DOHH2 (cell line): ENCODE measurements at regions not wholly inside any gene's neighbourhood (a gene's known extent, or its start where the extent isn't known, plus 50 kb on each side); places are given as distances from the start of the nearest gene placed in this dataset.
A peak's percentile ranks its signal among the peaks of the same experiment; 100 is the strongest.

Experiments
- H3F3A ChIP-seq: fragments of 200-600 bp; sonication (generic), shearing (Covaris generic); 2 replicates; pipeline ENCODE4 v1.6.0; 2016; ENCODE audit warnings: antibody characterized with exemption, mild to moderate bottlenecking; ENCODE audit not compliant: control insufficient read depth, insufficient read depth
- H3K27ac ChIP-seq: fragments of 200-600 bp; sonication (generic); 2 replicates; pipeline ENCODE4 v1.5.1; 2014; ENCODE audit warnings: low read depth, mild to moderate bottlenecking, low read length, moderate library complexity
- H3K27me3 ChIP-seq: fragments of 200-600 bp; sonication (generic); 2 replicates; pipeline ENCODE4 v1.6.1; 2014; ENCODE audit warnings: mild to moderate bottlenecking, low read length, mixed read lengths; ENCODE audit not compliant: control insufficient read depth
- H3K36me3 ChIP-seq: fragments of 200-600 bp; sonication (generic); 2 replicates; pipeline ENCODE4 v1.6.1; 2014; ENCODE audit warnings: mild to moderate bottlenecking, low read length, moderate library complexity, mixed read lengths; ENCODE audit not compliant: control insufficient read depth
- H3K4me1 ChIP-seq: fragments of 200-600 bp; sonication (generic); 2 replicates; pipeline ENCODE4 v1.6.1; 2014; ENCODE audit warnings: mild to moderate bottlenecking, low read length, mixed read lengths; ENCODE audit not compliant: control insufficient read depth
- H3K4me2 ChIP-seq: fragments of 200-600 bp; sonication (generic); 2 replicates; pipeline ENCODE4 v1.6.0; 2014; ENCODE audit warnings: mild to moderate bottlenecking, low read length, moderate library complexity
- H3K4me3 ChIP-seq: fragments of 200-600 bp; sonication (generic); 2 replicates; pipeline ENCODE4 v1.5.1; 2014; ENCODE audit warnings: mild to moderate bottlenecking, low read length, mixed read lengths
- H3K79me2 ChIP-seq: fragments of 200-600 bp; sonication (generic); 2 replicates; pipeline ENCODE4 v1.6.1; 2014; ENCODE audit warnings: mild to moderate bottlenecking, low read length, mixed read lengths; ENCODE audit not compliant: control insufficient read depth
- H3K9me2 ChIP-seq: fragments of 200-600 bp; sonication (generic); replicated peaks from 2 replicates; pipeline ENCODE4 v1.6.1; 2014; ENCODE audit warnings: mild to moderate bottlenecking, low read length, mixed read lengths; ENCODE audit not compliant: control insufficient read depth
- H3K9me3 ChIP-seq: fragments of 200-600 bp; sonication (generic); 2 replicates; pipeline ENCODE4 v1.6.1; 2014; ENCODE audit warnings: antibody characterized with exemption, low read length, mixed read lengths; ENCODE audit not compliant: control insufficient read depth, insufficient read depth
- H4K20me1 ChIP-seq: fragments of 200-600 bp; sonication (generic); 2 replicates; pipeline ENCODE4 v1.6.0; 2014; ENCODE audit warnings: low read depth, mild to moderate bottlenecking, antibody characterized with exemption, low read length, moderate library complexity; ENCODE audit not compliant: control insufficient read depth, insufficient read depth
- CTCF ChIP-seq: fragments of 200-600 bp; sonication (generic); IDR thresholded peaks from one replicate; pipeline ENCODE4 v1.5.1; 2014; ENCODE audit warnings: antibody characterized with exemption, mild to moderate bottlenecking, low read depth, low read length; ENCODE audit not compliant: poor library complexity, severe bottlenecking
- EZH2phosphoT487 ChIP-seq: fragments of 200-600 bp; sonication (generic); IDR thresholded peaks from 2 replicates; pipeline ENCODE4 v1.6.1; 2017; ENCODE audit warnings: borderline replicate concordance, mild to moderate bottlenecking, antibody characterized with exemption, low read length, moderate library complexity, mixed read lengths

DNA sequence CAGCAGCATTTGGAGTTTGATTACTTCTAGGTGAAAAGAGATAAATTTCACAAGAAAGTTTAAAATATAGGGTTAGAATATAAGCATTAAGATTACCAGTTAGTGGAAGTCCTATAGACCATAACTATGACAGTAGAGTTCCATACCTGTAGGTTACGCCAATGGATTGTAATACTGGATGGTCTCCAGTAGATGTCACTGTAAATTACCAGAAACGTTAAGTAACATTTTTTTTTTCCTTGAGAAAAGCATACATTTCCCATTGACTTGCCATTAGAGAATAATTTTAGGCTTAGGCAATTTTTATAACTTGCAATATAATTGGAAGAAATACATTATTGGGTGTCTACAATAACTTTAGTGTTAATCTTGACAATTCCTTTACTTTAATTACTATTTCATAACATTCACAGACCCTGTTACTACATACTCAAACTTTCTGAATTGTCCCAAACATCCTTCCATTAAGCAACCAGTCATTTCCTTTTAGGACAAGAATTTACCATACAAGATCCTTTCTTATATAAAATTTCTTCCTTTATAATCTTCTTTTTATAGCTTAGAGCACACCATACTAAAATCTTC is 304.1 kb upstream of the TECRL start:
- TF ChIP-seq CTCF, result peak; percentile 71
- no peak for TF ChIP-seq EZH2phosphoT487
- Histone ChIP-seq H4K20me1 (no peaks in the 10 kb centered on the region), H3K79me2 (no peaks in the 10 kb centered on the region), H3K27me3 (no peaks in the 10 kb centered on the region), H3K4me3 (no peak overlapping the region), H3K36me3 (no peaks in the 10 kb centered on the region), H3K9me2 (no peaks in the 10 kb centered on the region), H3K4me2 (no peak overlapping the region), H3K27ac (no peak overlapping the region), H3K4me1 (no peaks in the 10 kb centered on the region), H3K9me3 (no peaks in the 10 kb centered on the region), H3F3A (no peaks in the 10 kb centered on the region)

GRCh38 chr4:64712590-64712989 is 303.3 kb upstream of the TECRL start:
- Histone ChIP-seq H3K9me3 (no peaks in the 10 kb centered on the region), H3K4me3 (no peak overlapping the region), H3K79me2 (no peaks in the 10 kb centered on the region), H3K9me2 (no peaks in the 10 kb centered on the region), H3K4me1 (no peaks in the 10 kb centered on the region), H3K36me3 (no peaks in the 10 kb centered on the region), H3K27ac (no peak overlapping the region), H3F3A (no peaks in the 10 kb centered on the region), H4K20me1 (no peaks in the 10 kb centered on the region), H3K27me3 (no peaks in the 10 kb centered on the region), H3K4me2 (no peak overlapping the region)
- TF ChIP-seq CTCF, result no peak
- no peak for TF ChIP-seq EZH2phosphoT487

DNA sequence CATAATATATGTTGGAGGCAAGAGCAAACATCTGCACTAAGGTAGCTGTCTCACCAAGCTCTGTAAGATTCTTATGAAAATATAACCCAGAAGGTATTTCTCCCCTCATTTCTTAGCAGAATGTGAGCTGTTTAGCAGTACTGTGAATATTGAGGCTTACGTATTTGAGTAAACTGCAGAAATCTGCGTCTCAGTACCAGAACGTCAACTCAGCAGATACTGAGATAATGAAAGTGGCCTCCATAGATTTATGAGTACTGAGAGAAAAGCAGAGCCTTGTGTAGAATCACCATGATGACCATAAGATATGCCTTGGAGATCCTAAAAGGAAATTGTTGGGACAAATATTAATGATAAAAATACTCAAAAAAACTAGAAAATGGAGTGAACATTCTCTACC is 296.7 kb upstream of the TECRL start:
- Histone ChIP-seq H3K4me3 (no peak overlapping the region), H3K79me2 (no peaks in the 10 kb centered on the region), H3K9me2 (no peaks in the 10 kb centered on the region), H3K27ac (no peak overlapping the region), H3F3A (no peaks in the 10 kb centered on the region), H3K36me3 (no peaks in the 10 kb centered on the region), H4K20me1 (no peaks in the 10 kb centered on the region), H3K9me3 (no peaks in the 10 kb centered on the region), H3K27me3 (no peaks in the 10 kb centered on the region), H3K4me2 (no peak overlapping the region), H3K4me1 (no peaks in the 10 kb centered on the region)
- TF ChIP-seq EZH2phosphoT487, result no peak

DNA sequence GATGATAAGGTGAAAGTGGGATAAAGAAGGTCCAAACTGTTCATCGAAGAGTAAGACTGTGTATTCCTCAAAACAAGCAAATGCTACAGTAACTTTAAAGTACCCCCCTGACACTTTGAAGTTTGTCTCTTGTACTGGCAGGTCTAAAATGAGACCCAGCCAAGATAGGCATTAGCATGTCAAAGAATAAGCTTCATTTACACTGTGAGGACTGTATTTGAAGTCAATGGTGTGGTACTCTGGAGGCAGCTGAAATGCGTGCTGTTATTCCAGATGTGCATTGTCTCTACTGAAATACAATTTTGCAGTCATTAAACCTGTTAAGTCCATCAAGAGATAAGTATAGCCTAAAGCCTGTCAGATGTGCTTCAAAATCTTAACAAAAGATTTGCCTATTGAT is 288.9 kb upstream of the TECRL start:
- no peak overlapping the region for H3K4me2 ChIP-seq
- H3F3A ChIP-seq, result no peaks in the 10 kb centered on the region
- H4K20me1 ChIP-seq, result no peaks in the 10 kb centered on the region
- H3K79me2 ChIP-seq, result no peaks in the 10 kb centered on the region
- no peaks in the 10 kb centered on the region for H3K9me3 ChIP-seq
- TF ChIP-seq EZH2phosphoT487 (no peak), CTCF (no peak)
- H3K27ac ChIP-seq, result no peak overlapping the region
- H3K4me3 ChIP-seq, result no peak overlapping the region
- no peaks in the 10 kb centered on the region for H3K4me1 ChIP-seq
- H3K9me2 ChIP-seq, result no peaks in the 10 kb centered on the region
- no peaks in the 10 kb centered on the region for H3K27me3 ChIP-seq
- no peaks in the 10 kb centered on the region for H3K36me3 ChIP-seq
